Body of pancreas (tissue), 4 donors: ENCODE measurements at regions not wholly inside any gene's neighbourhood (a gene's known extent, or its start where the extent isn't known, plus 50 kb on each side); places are given as distances from the start of the nearest gene placed in this dataset.

Experiments used
- CTCF ChIP-seq, 7 experiments: fragments of 450-650 bp in 4 of 7; fragments of 200-600 bp in 3 of 7; sonication (generic) in 3 of 7; IDR thresholded peaks; one replicate each; pipeline ENCODE4 v1.5.1; 2016 to 2019; ENCODE audit warnings: antibody characterized with exemption in 7 of 7
- POLR2A ChIP-seq, 3 donors: fragments of 450-650 bp; IDR thresholded peaks; one replicate each; pipeline ENCODE4 v1.6.1; 2016; ENCODE audit warnings: antibody characterized with exemption in 3 of 3, mild to moderate bottlenecking in 2 of 3

GRCh38 chr3:99240700-99241099 is 339.2 kb upstream of the DCBLD2 start:
- TF ChIP-seq CTCF (IDR thresholded peaks at IDR 0.05): no peak
- TF ChIP-seq POLR2A (IDR thresholded peaks at IDR 0.05): no peak
